Activated CD4-positive, alpha-beta T cell treated with anti-CD3 and anti-CD28 coated beads, Interleukin-2, amount 10 ng/mL, durations not matched to agents 24 days and 14 days (primary cell): ENCODE measurements at regions not wholly inside any gene's neighbourhood (a gene's known extent, or its start where the extent isn't known, plus 50 kb on each side); places are given as distances from the start of the nearest gene placed in this dataset.

Source experiments
- DNase-seq: peaks from one replicate; pipeline ENCODE4 v3.0.0; 2022
- H3K27ac Mint-ChIP-seq: one replicate; pipeline ENCODE4 v1.8.0; 2022; ENCODE audit warnings: mild to moderate bottlenecking, mixed read lengths
- H3K27me3 Mint-ChIP-seq: one replicate; pipeline ENCODE4 v1.8.0; 2022; ENCODE audit warnings: mixed read lengths
- H3K36me3 Mint-ChIP-seq: one replicate; pipeline ENCODE4 v1.8.0; 2022; ENCODE audit warnings: low read depth, mild to moderate bottlenecking, mixed read lengths
- H3K4me1 Mint-ChIP-seq: one replicate; pipeline ENCODE4 v1.8.0; 2021; ENCODE audit warnings: mixed read lengths
- H3K4me3 Mint-ChIP-seq: one replicate; pipeline ENCODE4 v1.8.0; 2022; ENCODE audit warnings: mild to moderate bottlenecking, moderate library complexity, mixed read lengths
- H3K9me3 Mint-ChIP-seq: one replicate; pipeline ENCODE4 v1.8.0; 2021; ENCODE audit warnings: mixed read lengths
- intact Hi-C: fragments of 100-400 bp; cut with micrococcal nuclease; formaldehyde crosslinking; loops from one replicate; pipeline ENCODE4 v1.15.1; 2023

DNA sequence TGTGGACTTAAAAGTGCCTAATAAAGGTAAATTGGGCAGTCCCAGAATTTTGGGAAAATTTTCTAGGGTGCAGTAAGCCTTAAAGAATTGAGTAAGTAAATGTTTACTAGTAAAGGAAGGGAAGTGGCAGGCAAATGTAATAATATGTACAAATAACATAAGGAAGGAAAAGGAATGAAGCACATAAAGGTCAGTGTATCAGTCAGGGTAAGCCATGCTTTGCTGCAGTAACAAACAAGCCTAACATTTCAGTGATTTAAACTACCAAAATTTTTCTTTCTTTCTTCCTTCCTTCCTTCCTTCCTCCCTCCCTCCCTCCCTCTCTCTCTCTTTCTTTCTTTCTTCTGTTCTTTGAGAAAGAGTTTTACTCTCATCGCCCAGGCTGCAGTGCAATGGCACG, 117.5 kb downstream of the HAO1 start:
- Mint-ChIP-seq H3K36me3 (no peaks in the 10 kb centered on the region), H3K4me3 (no peak overlapping the region), H3K27ac (no peak overlapping the region), H3K4me1 (no peaks in the 10 kb centered on the region), H3K27me3 (no peaks in the 10 kb centered on the region), H3K9me3 (no peaks in the 10 kb centered on the region)
- intact Hi-C loops = no loop called here
- DNase-seq = no peak

GRCh38 chr20:7828437-7828836, 111.8 kb downstream of the HAO1 start:
- H3K27ac Mint-ChIP-seq = no peak overlapping the region

DNA sequence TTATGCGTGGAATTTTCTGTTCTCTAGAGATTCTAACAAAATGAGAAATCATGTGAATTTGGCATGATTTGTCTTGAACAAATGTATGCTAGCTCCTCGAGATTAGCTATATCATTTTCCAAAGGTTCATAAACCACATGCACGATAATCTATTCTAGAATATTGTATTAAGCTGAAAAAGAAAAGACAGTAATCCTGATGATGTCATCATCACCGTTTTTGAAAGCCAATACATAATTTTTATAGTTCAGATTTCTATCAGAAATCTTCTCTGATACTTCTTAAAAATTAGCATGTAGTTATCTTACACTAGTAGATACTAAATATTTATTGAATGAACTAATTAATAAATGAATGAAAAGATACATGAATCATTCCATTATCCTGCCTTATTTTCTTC, 111.2 kb downstream of the HAO1 start:
- H3K4me3 Mint-ChIP-seq = no peak overlapping the region
- H3K4me1 Mint-ChIP-seq = no peaks in the 10 kb centered on the region
- H3K36me3 Mint-ChIP-seq = no peaks in the 10 kb centered on the region
- intact Hi-C loops = no loop called here
- H3K9me3 Mint-ChIP-seq = peaks cover under 1% of the 10 kb centered on the region
- H3K27ac Mint-ChIP-seq = no peak overlapping the region
- no peaks in the 10 kb centered on the region for H3K27me3 Mint-ChIP-seq
- DNase-seq = no peak

More at GRCh38 chr20:7828437-7828836, 111.8 kb downstream of the HAO1 start:
- Mint-ChIP-seq H3K4me1 (no peaks in the 10 kb centered on the region), H3K4me3 (no peak overlapping the region), H3K9me3 (no peaks in the 10 kb centered on the region), H3K36me3 (no peaks in the 10 kb centered on the region), H3K27me3 (no peaks in the 10 kb centered on the region)
- intact Hi-C loops = no loop called here
- no peak for DNase-seq

DNA sequence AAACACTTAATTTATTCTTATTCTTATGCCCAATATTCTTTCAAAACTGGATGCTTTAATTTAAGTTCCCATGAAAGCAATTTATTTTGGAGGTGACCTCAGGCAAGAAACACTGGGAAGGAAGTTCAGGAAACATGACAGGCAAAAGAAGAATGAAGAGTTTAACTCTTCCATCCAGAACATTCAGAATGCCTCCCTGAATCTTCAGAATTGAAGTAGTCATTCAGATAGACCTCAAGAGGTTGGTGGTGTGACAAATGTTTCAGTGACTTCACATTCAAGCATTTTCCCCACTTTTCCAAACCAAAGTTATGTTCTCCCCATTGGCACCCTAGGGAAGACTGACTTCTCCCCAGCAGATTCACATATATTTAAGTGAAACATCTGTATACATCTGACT, 110.5 kb downstream of the HAO1 start:
- Mint-ChIP-seq H3K4me1 (no peaks in the 10 kb centered on the region), H3K36me3 (no peaks in the 10 kb centered on the region), H3K27ac (no peak overlapping the region), H3K4me3 (no peak overlapping the region), H3K9me3 (peaks cover 3% of the 10 kb centered on the region), H3K27me3 (no peaks in the 10 kb centered on the region)
- no peak for DNase-seq
- intact Hi-C loops = no loop called here
